ENCODE measurements at regions not wholly inside any gene's neighbourhood (a gene's known extent, or its start where the extent isn't known, plus 50 kb on each side); places are given as distances from the start of the nearest gene placed in this dataset.

DNA sequence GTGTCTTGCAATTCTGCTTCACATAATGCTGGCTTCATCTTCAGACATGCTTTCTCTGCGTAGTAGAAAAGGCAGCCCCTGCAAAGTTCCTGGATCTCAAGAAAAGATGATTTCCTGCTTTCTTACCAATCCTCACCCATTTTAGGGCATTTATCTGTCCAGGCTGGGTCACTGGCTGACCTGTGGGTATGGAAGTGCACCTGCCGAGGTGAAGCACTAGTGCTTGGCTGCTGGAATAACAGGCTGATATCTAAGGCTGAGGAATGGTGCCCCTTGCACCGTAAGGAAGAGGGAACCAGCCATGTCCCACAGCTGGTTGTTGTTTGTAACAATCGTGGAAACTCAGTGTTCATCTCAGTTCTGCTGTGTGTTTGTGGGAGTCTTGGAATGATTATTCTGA lies 138.0 kb upstream of the KLF6 start:
- TF ChIP-seq BRCA1 (IDR thresholded peaks at IDR 0.05) (no peak), BRCA1 (CRISPR knock-in tag; IDR thresholded peaks at IDR 0.05) (no peak), TCF3 (CRISPR knock-in tag; IDR thresholded peaks at IDR 0.05) (no peak), TEAD4 (IDR thresholded peaks at IDR 0.05; ENCODE audit: low read length) (no peak), TEAD4 (CRISPR knock-in tag; IDR thresholded peaks at IDR 0.05; ENCODE audit: borderline replicate concordance) (no peak), ZNF668 (CRISPR knock-in tag; IDR thresholded peaks at IDR 0.05) (no peak), DACH1 (IDR thresholded peaks at IDR 0.05; ENCODE audit: partially characterized antibody) (no peak), TAF1 (IDR thresholded peaks at IDR 0.05; ENCODE audit: control insufficient read depth, extremely low read depth, insufficient read depth, low read length, severe bottlenecking) (no peak), ZBTB33 (CRISPR knock-in tag; IDR thresholded peaks at IDR 0.05) (no peak), ZNF407 (IDR thresholded peaks at IDR 0.05; ENCODE audit: low read depth) (no peak), U2AF2 (optimal IDR thresholded peaks at IDR 0.05; ENCODE audit: low read depth, low read length) (no peak), PCBP2 (IDR thresholded peaks at IDR 0.05; ENCODE audit: low read depth, low read length, poor library complexity, severe bottlenecking) (no peak), FOXJ3 (CRISPR knock-in tag; IDR thresholded peaks at IDR 0.05) (no peak)
- TF ChIP-seq, protein P1, sequence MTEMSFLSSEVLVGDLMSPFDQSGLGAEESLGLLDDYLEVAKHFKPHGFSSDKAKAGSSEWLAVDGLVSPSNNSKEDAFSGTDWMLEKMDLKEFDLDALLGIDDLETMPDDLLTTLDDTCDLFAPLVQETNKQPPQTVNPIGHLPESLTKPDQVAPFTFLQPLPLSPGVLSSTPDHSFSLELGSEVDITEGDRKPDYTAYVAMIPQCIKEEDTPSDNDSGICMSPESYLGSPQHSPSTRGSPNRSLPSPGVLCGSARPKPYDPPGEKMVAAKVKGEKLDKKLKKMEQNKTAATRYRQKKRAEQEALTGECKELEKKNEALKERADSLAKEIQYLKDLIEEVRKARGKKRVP (CRISPR knock-in tag; IDR thresholded peaks at IDR 0.05), result no peak
- DNase-seq (ENCODE audit: extremely low read depth in 1 of 4, low spot score in 3 of 4) (no peak), FAIRE-seq (no peak), ATAC-seq (no peak)
- intact Hi-C loops (cut with micrococcal nuclease), result no loop called here
- in situ Hi-C loops (cut with MboI), result no loop called here
- BruUV-seq (replicated peaks), result no TSS peak
- ChIA-PET POLR2A (no interaction called here), CTCF (ENCODE audit: low intra/inter-chr PET ratio) (no interaction called here)
- Histone ChIP-seq H3K9ac (ENCODE audit: insufficient read depth in 1 of 2, low read depth in 2 of 2, low read length in 2 of 2) (no peak overlapping the region), H2AFZ (ENCODE audit: low read depth, low read length) (no peak overlapping the region), H3K4me1 (replicated peaks in 1 of 2; ENCODE audit: control insufficient read depth in 2 of 2, insufficient read depth in 2 of 2, low read length in 2 of 2) (peaks cover 11 to 25% of the 10 kb centered on the region in 2 experiments; a peak in 4 of 5 replicates), H3K9me1 (ENCODE audit: control insufficient read depth, insufficient read depth, low read length) (no peaks in the 10 kb centered on the region), H3K27me3 (ENCODE audit: control insufficient read depth in 2 of 2, insufficient read depth in 2 of 2, low read length in 2 of 2) (no peaks in the 10 kb centered on the region), H4K20me1 (replicated peaks; ENCODE audit: control insufficient read depth, insufficient read depth, low read length) (no peaks in the 10 kb centered on the region), H3K36me3 (ENCODE audit: control insufficient read depth, insufficient read depth, low read length) (no peaks in the 10 kb centered on the region), H3K4me2 (ENCODE audit: insufficient read depth, low read length) (no peak overlapping the region), H3K4me3 (no peak overlapping the region), H3K9me3 (replicated peaks; ENCODE audit: control insufficient read depth, insufficient read depth, low read depth, low read length) (no peaks in the 10 kb centered on the region), H3K27ac (ENCODE audit: extremely low read depth, low read depth, low read length) (no peak overlapping the region), H3K79me2 (ENCODE audit: control insufficient read depth, insufficient read depth, low read length) (no peaks in the 10 kb centered on the region)
- WGBS (ENCODE audit: insufficient coverage, low coverage, missing lambda C conversion rate), result 62% methylated on average over 4 of the region's 4 CpGs

All from K562 (cell line).